Bronchial epithelial cell (primary cell): ENCODE measurements at regions not wholly inside any gene's neighbourhood (a gene's known extent, or its start where the extent isn't known, plus 50 kb on each side); places are given as distances from the start of the nearest gene placed in this dataset.
A peak's percentile ranks its signal among the peaks of the same experiment; 100 is the strongest.

Experiments
- DNase-seq: peaks from one replicate; pipeline ENCODE4 v3.0.0-alpha.2; 2010; ENCODE audit warnings: low read depth
- FAIRE-seq: peaks from 2 replicates; lab custom pipeline; 2011; peaks lifted over from hg19 to GRCh38; lab: Jason Lieb, UNC
- H3K27me3 ChIP-seq: 2 replicates; pipeline ENCODE4 v1.5.1; 2011; ENCODE audit warnings: low read length; ENCODE audit not compliant: control insufficient read depth, insufficient read depth
- H3K36me3 ChIP-seq: 2 replicates; pipeline ENCODE4 v1.5.1; 2011; ENCODE audit warnings: low read length; ENCODE audit not compliant: control insufficient read depth, insufficient read depth
- H3K4me3 ChIP-seq: 2 replicates; pipeline ENCODE4 v1.5.1; 2011; ENCODE audit warnings: mild to moderate bottlenecking, low read depth, low read length, control low read depth
- CTCF ChIP-seq: IDR thresholded peaks from 2 replicates; pipeline ENCODE4 v1.5.1; 2011; ENCODE audit warnings: mild to moderate bottlenecking, moderate library complexity, low read length, control low read depth, inconsistent platforms; ENCODE audit not compliant: insufficient read depth, severe bottlenecking

GRCh38 chr3:22886439-22887068 is 316.6 kb upstream of the UBE2E2 start:
- H3K27me3 ChIP-seq: no peaks in the 10 kb centered on the region
- no peak overlapping the region for H3K4me3 ChIP-seq
- DNase-seq (no peak), FAIRE-seq (no peak)
- H3K36me3 ChIP-seq: no peaks in the 10 kb centered on the region
- no peak for TF ChIP-seq CTCF

GRCh38 chr3:22887664-22888291 is 315.3 kb upstream of the UBE2E2 start:
- H3K36me3 ChIP-seq: no peaks in the 10 kb centered on the region
- H3K27me3 ChIP-seq: no peaks in the 10 kb centered on the region
- FAIRE-seq (no peak), DNase-seq (peak; percentile 45)
- TF ChIP-seq CTCF: peak; percentile 62
- no peak overlapping the region for H3K4me3 ChIP-seq

- TF ChIP-seq CTCF: no peak
- no peak for DNase-seq
- no peak for FAIRE-seq
- H3K4me3 ChIP-seq: no peak overlapping the region
- no peaks in the 10 kb centered on the region for H3K36me3 ChIP-seq
- no peaks in the 10 kb centered on the region for H3K27me3 ChIP-seq
Measured at GRCh38 chr3:22893101-22893500, 310.0 kb upstream of the UBE2E2 start.

- FAIRE-seq (no peak), DNase-seq (no peak)
- no peak overlapping the region for H3K4me3 ChIP-seq
- no peaks in the 10 kb centered on the region for H3K27me3 ChIP-seq
- H3K36me3 ChIP-seq: no peaks in the 10 kb centered on the region
- TF ChIP-seq CTCF: no peak
Measured at GRCh38 chr3:22893644-22894325, 309.3 kb upstream of the UBE2E2 start.

GRCh38 chr3:22894865-22895264 is 308.3 kb upstream of the UBE2E2 start:
- Histone ChIP-seq H3K27me3 (no peaks in the 10 kb centered on the region), H3K4me3 (no peak overlapping the region), H3K36me3 (no peaks in the 10 kb centered on the region)
- FAIRE-seq (no peak), DNase-seq (no peak)
- no peak for TF ChIP-seq CTCF
